ENCODE measurements at regions not wholly inside any gene's neighbourhood (a gene's known extent, or its start where the extent isn't known, plus 50 kb on each side); places are given as distances from the start of the nearest gene placed in this dataset.
A peak's percentile ranks its signal among the peaks of the same experiment; 100 is the strongest.

GRCh38 chr11:15622231-15622890, 507.6 kb downstream of the INSC start:
- TF ChIP-seq CTCF (conservative IDR thresholded peaks at IDR 0.05), result no peak
- Histone ChIP-seq H4K20me1 (ENCODE audit: control insufficient read depth, insufficient read depth, insufficient read length) (no peaks in the 10 kb centered on the region), H2BK12ac (ENCODE audit: insufficient read length, low read depth, low read length) (no peak overlapping the region), H3K56ac (ENCODE audit: insufficient read length, low read depth, low read length) (no peak overlapping the region), H3K9ac (ENCODE audit: extremely low read depth, insufficient read length, low read length) (no peak overlapping the region), H3K79me1 (ENCODE audit: insufficient read depth, low read depth, low read length, poor library complexity, severe bottlenecking) (no peaks in the 10 kb centered on the region), H3K9me3 (ENCODE audit: control insufficient read depth, low read depth, low read length) (no peaks in the 10 kb centered on the region), H3T11ph (ENCODE audit: low read length) (no peak overlapping the region), H4K8ac (replicated peaks; ENCODE audit: insufficient read length, low read depth, low read length) (no peak overlapping the region), H3K79me2 (ENCODE audit: insufficient read depth, low read length) (no peaks in the 10 kb centered on the region), H3K23me2 (ENCODE audit: insufficient read length, low read depth, low read length, poor library complexity, severe bottlenecking) (no peaks in the 10 kb centered on the region), H4K5ac (ENCODE audit: insufficient read length, low read depth, low read length) (no peak overlapping the region), H2AK5ac (ENCODE audit: insufficient read length, low read length) (no peak overlapping the region), H2BK5ac (ENCODE audit: insufficient read length, low read length) (no peak overlapping the region), H3K27ac (ENCODE audit: insufficient read length, low read depth, low read length) (no peak overlapping the region), H3K4ac (ENCODE audit: low read depth, low read length) (no peak overlapping the region), H3K27me3 (ENCODE audit: insufficient read depth, low read length) (no peaks in the 10 kb centered on the region), H3K4me2 (ENCODE audit: insufficient read depth, insufficient read length, low read length) (no peak overlapping the region), H3K14ac (ENCODE audit: insufficient read depth, low read length) (no peak overlapping the region), H2BK20ac (ENCODE audit: low read depth, low read length, poor library complexity, severe bottlenecking) (no peak overlapping the region), H2AFZ (ENCODE audit: low read length) (no peak overlapping the region), H2BK120ac (ENCODE audit: low read depth, low read length, poor library complexity, severe bottlenecking) (no peak overlapping the region), H3K18ac (ENCODE audit: insufficient read length, low read depth, low read length) (no peak overlapping the region), H3K4me1 (ENCODE audit: insufficient read depth, low read length) (no peaks in the 10 kb centered on the region), H2BK15ac (ENCODE audit: low read depth, low read length) (no peak overlapping the region), H4K91ac (ENCODE audit: insufficient read length, low read depth, low read length) (no peak overlapping the region), H3K23ac (ENCODE audit: insufficient read length, low read depth, low read length) (no peak overlapping the region)
- no peaks in the 10 kb centered on the region for H3K9me3 Mint-ChIP-seq
- H3K4me1 Mint-ChIP-seq, result peaks cover 13 to 20% of the 10 kb centered on the region in 2 experiments
- H3K27me3 Mint-ChIP-seq (ENCODE audit: low read depth), result no peaks in the 10 kb centered on the region; the same call in none of the 2 replicates
- no peak overlapping the region for H3K4me3 Mint-ChIP-seq
- H3K27ac Mint-ChIP-seq, result peak overlapping the region in 1 of 3 experiments; percentile 56; a peak in 1 of 7 replicates
- DNase-seq, result peak; percentile 39
- WGBS (ENCODE audit: extremely low coverage, insufficient read length, low lambda C conversion rate), result no CpG with 5 or more reads among the region's 8 CpGs
- H3K36me3 Mint-ChIP-seq (ENCODE audit: insufficient read depth in 1 of 3, low read depth in 3 of 3), result no peaks in the 10 kb centered on the region

Measured in H9 (cell line).